ENCODE measurements at regions not wholly inside any gene's neighbourhood (a gene's known extent, or its start where the extent isn't known, plus 50 kb on each side); places are given as distances from the start of the nearest gene placed in this dataset.

- no peak for TF ChIP-seq SIN3A (IDR thresholded peaks at IDR 0.05; ENCODE audit: borderline replicate concordance, insufficient read depth, low read length)
- TF ChIP-seq POLR2AphosphoS5 (IDR thresholded peaks at IDR 0.05; ENCODE audit: low read depth, low read length): no peak
- TF ChIP-seq REST (IDR thresholded peaks at IDR 0.05; ENCODE audit: insufficient read depth in 1 of 2, low read depth in 2 of 2, low read length in 2 of 2): no peak
- no peak for TF ChIP-seq FOXP2 (optimal IDR thresholded peaks at IDR 0.05; ENCODE audit: borderline replicate concordance, extremely low read depth, extremely low read length, insufficient read depth)
- TF ChIP-seq TAF1 (IDR thresholded peaks at IDR 0.05; ENCODE audit: borderline replicate concordance, insufficient read depth, low read length): no peak
These were observed 68.6 kb upstream of the GALNT9 start for GRCh38 chr12:132397934-132398385.

GRCh38 chr12:132397152-132397933 lies 68.0 kb upstream of the GALNT9 start:
- no peak for TF ChIP-seq FOXP2 (optimal IDR thresholded peaks at IDR 0.05; ENCODE audit: borderline replicate concordance, extremely low read depth, extremely low read length, insufficient read depth)
- TF ChIP-seq REST (IDR thresholded peaks at IDR 0.05; ENCODE audit: insufficient read depth in 1 of 2, low read depth in 2 of 2, low read length in 2 of 2): no peak
- no peak for TF ChIP-seq TAF1 (IDR thresholded peaks at IDR 0.05; ENCODE audit: borderline replicate concordance, insufficient read depth, low read length)
- TF ChIP-seq POLR2AphosphoS5 (IDR thresholded peaks at IDR 0.05; ENCODE audit: low read depth, low read length): no peak
- TF ChIP-seq SIN3A (IDR thresholded peaks at IDR 0.05; ENCODE audit: borderline replicate concordance, insufficient read depth, low read length): no peak

GRCh38 chr12:132396657-132397056 lies 67.3 kb upstream of the GALNT9 start:
- TF ChIP-seq POLR2AphosphoS5 (IDR thresholded peaks at IDR 0.05; ENCODE audit: low read depth, low read length) (no peak), TAF1 (IDR thresholded peaks at IDR 0.05; ENCODE audit: borderline replicate concordance, insufficient read depth, low read length) (no peak), SIN3A (IDR thresholded peaks at IDR 0.05; ENCODE audit: borderline replicate concordance, insufficient read depth, low read length) (no peak), REST (IDR thresholded peaks at IDR 0.05; ENCODE audit: insufficient read depth in 1 of 2, low read depth in 2 of 2, low read length in 2 of 2) (no peak), FOXP2 (optimal IDR thresholded peaks at IDR 0.05; ENCODE audit: borderline replicate concordance, extremely low read depth, extremely low read length, insufficient read depth) (no peak)

GRCh38 chr12:132395908-132396305 lies 66.5 kb upstream of the GALNT9 start:
- TF ChIP-seq FOXP2 (optimal IDR thresholded peaks at IDR 0.05; ENCODE audit: borderline replicate concordance, extremely low read depth, extremely low read length, insufficient read depth): no peak
- no peak for TF ChIP-seq POLR2AphosphoS5 (IDR thresholded peaks at IDR 0.05; ENCODE audit: low read depth, low read length)
- no peak for TF ChIP-seq TAF1 (IDR thresholded peaks at IDR 0.05; ENCODE audit: borderline replicate concordance, insufficient read depth, low read length)
- TF ChIP-seq REST (IDR thresholded peaks at IDR 0.05; ENCODE audit: insufficient read depth in 1 of 2, low read depth in 2 of 2, low read length in 2 of 2): no peak
- TF ChIP-seq SIN3A (IDR thresholded peaks at IDR 0.05; ENCODE audit: borderline replicate concordance, insufficient read depth, low read length): no peak
